Keratinocyte (primary cell): ENCODE measurements at regions not wholly inside any gene's neighbourhood (a gene's known extent, or its start where the extent isn't known, plus 50 kb on each side); places are given as distances from the start of the nearest gene placed in this dataset.

Experiments used
- EZH2 ChIP-seq: IDR thresholded peaks from one replicate; pipeline ENCODE4 v1.6.1; 2012; ENCODE audit warnings: inconsistent platforms, mild to moderate bottlenecking, low read length, moderate library complexity
- TF ChIP-seq, protein P1 (sequence below), 3 experiments: IDR thresholded peaks in 1 of 3; conservative IDR thresholded peaks in 1 of 3; optimal IDR thresholded peaks in 1 of 3; 2 replicates in 2 of 3; 3 replicates in 1 of 3; pipeline versions ENCODE3 to v1.5.1; 2011; ENCODE audit warnings: low read length in 3 of 3, mild to moderate bottlenecking in 3 of 3, moderate library complexity in 2 of 3, control low read depth in 1 of 3, inconsistent platforms in 1 of 3; ENCODE audit not compliant: insufficient read depth in 2 of 3; ENCODE audit errors: extremely low read depth in 1 of 3

DNA sequence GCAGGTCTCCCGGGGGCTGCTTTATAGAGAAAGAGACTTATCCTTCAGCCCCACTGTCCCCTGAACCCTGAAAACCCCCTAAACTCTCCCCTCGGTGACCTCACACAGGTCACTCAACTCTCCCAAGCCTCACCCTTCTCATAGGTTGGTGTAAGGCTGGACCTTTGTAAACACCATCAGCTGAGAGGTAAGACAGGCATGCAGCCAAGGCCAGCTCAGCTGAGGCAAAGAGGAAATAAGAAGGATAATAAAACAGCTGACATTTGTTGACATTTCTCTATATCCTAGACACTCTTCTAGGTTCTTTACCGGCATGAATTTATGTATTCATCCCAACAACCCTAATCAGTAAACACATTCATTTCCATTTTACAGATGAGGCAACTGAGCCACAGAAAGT lies 134.3 kb downstream of the CCT6B start:
- no peak for TF ChIP-seq EZH2
- TF ChIP-seq, protein P1, sequence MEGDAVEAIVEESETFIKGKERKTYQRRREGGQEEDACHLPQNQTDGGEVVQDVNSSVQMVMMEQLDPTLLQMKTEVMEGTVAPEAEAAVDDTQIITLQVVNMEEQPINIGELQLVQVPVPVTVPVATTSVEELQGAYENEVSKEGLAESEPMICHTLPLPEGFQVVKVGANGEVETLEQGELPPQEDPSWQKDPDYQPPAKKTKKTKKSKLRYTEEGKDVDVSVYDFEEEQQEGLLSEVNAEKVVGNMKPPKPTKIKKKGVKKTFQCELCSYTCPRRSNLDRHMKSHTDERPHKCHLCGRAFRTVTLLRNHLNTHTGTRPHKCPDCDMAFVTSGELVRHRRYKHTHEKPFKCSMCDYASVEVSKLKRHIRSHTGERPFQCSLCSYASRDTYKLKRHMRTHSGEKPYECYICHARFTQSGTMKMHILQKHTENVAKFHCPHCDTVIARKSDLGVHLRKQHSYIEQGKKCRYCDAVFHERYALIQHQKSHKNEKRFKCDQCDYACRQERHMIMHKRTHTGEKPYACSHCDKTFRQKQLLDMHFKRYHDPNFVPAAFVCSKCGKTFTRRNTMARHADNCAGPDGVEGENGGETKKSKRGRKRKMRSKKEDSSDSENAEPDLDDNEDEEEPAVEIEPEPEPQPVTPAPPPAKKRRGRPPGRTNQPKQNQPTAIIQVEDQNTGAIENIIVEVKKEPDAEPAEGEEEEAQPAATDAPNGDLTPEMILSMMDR (optimal IDR thresholded peaks at IDR 0.05 in 1 of 3, IDR thresholded peaks at IDR 0.05 in 1 of 3, conservative IDR thresholded peaks at IDR 0.05 in 1 of 3; ENCODE audit: extremely low read depth in 1 of 3, insufficient read depth in 2 of 3, low read length in 3 of 3) = no peak
